SH-SY5Y (cell line): ENCODE measurements at regions not wholly inside any gene's neighbourhood (a gene's known extent, or its start where the extent isn't known, plus 50 kb on each side); places are given as distances from the start of the nearest gene placed in this dataset.

Experiments
- GATA2 ChIP-seq: IDR thresholded peaks from 2 replicates; pipeline ENCODE4 v1.6.1; 2011; ENCODE audit warnings: mild to moderate bottlenecking, low read depth, low read length
- GATA3 ChIP-seq: IDR thresholded peaks from 2 replicates; pipeline ENCODE4 v1.6.1; 2011; ENCODE audit warnings: low read depth, mild to moderate bottlenecking, low read length, moderate library complexity

GRCh38 chr11:70527429-70528045 lies 129.2 kb downstream of the CTTN start:
- TF ChIP-seq GATA2 (no peak), GATA3 (no peak)
